Fibroblast of pulmonary artery (primary cell): ENCODE measurements at regions not wholly inside any gene's neighbourhood (a gene's known extent, or its start where the extent isn't known, plus 50 kb on each side); places are given as distances from the start of the nearest gene placed in this dataset.

Experiments used
- DNase-seq: peaks from one replicate; pipeline ENCODE4 v3.0.0-alpha.2; 2010; ENCODE audit warnings: low read depth
- H3K4me3 ChIP-seq: replicated peaks from 2 replicates; pipeline ENCODE4 v1.5.1; 2011; ENCODE audit warnings: low read depth, mild to moderate bottlenecking, control low read depth, low read length, moderate library complexity
- TF ChIP-seq, protein P1 (sequence below): IDR thresholded peaks from 2 replicates; pipeline ENCODE4 v1.5.1; 2011; ENCODE audit warnings: mild to moderate bottlenecking, control low read depth, low read length, inconsistent platforms; ENCODE audit errors: missing control alignments

DNA sequence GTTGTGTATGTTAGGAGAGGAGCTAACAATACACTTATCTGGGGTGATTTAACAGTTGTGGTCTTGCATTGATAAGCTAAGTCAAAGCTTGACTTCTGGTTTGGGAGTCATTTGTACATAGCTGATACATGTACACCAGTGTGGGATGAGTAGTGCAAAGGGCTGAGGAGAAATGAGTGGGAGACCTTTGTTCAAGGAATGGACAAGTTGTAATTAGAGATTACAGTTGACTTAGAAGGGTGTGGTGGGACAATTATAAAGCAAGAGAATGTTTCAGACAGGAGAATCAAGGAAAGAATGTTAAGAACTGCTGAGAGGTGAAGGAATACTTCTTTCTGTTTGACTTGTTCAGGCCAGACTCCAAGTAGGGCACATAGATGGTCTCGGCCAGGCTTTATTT is 209.7 kb upstream of the STEAP4 start:
- TF ChIP-seq, protein P1, sequence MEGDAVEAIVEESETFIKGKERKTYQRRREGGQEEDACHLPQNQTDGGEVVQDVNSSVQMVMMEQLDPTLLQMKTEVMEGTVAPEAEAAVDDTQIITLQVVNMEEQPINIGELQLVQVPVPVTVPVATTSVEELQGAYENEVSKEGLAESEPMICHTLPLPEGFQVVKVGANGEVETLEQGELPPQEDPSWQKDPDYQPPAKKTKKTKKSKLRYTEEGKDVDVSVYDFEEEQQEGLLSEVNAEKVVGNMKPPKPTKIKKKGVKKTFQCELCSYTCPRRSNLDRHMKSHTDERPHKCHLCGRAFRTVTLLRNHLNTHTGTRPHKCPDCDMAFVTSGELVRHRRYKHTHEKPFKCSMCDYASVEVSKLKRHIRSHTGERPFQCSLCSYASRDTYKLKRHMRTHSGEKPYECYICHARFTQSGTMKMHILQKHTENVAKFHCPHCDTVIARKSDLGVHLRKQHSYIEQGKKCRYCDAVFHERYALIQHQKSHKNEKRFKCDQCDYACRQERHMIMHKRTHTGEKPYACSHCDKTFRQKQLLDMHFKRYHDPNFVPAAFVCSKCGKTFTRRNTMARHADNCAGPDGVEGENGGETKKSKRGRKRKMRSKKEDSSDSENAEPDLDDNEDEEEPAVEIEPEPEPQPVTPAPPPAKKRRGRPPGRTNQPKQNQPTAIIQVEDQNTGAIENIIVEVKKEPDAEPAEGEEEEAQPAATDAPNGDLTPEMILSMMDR, result no peak
- no peak overlapping the region for H3K4me3 ChIP-seq

DNA sequence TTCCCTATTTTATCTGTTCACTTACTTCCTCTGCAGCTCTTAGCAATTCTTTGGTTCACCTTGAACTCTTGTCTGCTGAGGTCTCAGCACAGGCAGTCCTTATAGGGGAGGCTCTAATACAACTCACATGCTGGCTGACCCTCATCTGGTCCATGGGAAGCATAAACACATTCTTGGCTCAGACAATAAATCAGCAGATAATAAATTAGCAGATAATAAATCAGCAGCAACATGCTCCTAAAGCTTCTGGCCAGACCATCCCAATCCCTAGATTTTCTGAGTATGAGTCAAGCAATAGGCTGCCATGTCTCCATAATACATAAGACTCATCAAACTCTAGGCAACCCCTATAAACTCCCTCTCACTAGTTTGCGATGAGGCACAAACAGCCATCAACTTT is 208.6 kb upstream of the STEAP4 start:
- TF ChIP-seq, protein P1, result no peak
- H3K4me3 ChIP-seq, result no peak overlapping the region
- no peak for DNase-seq

More for the DNA sequence above, 209.7 kb upstream of the STEAP4 start:
- DNase-seq, result no peak

DNA sequence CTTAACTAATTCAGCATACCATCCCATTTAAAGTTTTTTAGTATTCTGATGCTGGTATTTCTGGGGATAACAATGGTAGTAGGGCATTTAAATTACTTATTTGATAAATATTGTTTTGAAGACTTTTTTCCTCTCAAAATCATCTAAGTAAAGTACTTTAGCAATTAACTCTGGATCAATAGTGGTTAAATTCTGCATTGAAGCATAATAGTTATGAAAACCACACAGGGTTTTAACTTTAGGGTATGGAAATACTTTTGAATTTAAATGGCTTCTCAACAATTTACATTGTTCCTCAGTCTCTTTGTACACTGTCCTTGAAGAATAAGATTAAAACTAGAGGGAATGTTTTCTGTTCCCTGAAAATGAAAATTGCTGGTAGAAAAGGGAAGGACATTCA is 202.6 kb upstream of the STEAP4 start:
- TF ChIP-seq, protein P1, result no peak
- no peak for DNase-seq
- no peak overlapping the region for H3K4me3 ChIP-seq

DNA sequence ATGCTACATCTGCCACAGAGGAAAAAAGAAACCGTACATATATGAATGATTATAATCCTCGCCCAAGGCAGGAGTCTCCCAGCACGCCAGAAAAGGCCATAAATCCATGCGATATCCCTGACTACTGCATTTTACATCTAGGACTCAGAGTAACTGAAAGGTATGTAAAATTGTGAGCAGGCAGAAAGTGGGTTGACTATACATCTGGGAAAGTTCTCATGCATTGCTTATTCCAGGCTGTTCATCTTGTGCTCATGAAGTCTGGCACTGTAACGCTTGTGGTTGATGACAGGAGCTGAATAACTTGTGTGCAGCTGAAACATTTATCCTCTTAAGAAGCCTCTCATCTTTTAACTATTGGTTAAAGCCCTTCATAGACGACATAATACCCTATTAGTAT is 193.4 kb upstream of the STEAP4 start:
- DNase-seq, result no peak
- TF ChIP-seq, protein P1, result no peak
- H3K4me3 ChIP-seq, result no peak overlapping the region

DNA sequence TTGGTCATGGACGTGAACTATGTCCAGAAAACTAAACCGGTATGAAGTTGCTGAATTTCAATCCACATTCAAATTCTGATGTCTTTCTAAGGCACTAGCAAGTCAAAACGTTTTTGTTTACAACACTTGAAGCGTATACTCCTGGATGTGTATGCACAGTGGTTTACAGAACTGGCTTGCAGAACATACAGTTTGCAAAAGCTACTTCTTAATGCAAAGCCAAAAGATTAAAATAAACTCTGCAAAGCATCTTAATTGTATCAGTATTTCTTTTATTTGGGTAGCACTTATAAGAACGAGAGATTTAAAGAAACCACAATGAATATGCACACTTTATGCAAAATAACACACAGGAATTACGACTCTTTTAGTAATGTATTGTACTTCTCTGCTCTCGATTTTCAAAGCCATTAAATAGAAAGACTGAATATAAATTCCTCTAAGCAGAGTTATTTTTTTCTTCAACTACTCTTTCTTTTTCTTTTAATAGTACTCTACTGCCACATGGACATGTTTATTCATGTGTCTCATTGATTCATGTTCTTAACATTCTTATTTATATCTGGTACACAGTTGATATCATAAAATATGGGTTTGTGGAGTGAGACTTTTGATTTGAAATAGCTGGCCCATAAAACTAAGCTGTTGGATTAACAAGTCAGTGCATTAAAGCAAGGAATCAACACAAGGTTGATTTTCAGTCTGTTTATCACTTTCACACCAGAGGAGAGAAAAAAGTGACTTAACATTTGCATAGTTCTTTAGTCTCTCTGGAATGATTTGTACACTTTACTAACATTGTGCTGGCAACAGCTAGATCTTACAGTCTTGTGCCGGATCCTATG is 189.4 kb upstream of the STEAP4 start:
- DNase-seq, result no peak
- TF ChIP-seq, protein P1, result no peak
- H3K4me3 ChIP-seq, result no peak overlapping the region

DNA sequence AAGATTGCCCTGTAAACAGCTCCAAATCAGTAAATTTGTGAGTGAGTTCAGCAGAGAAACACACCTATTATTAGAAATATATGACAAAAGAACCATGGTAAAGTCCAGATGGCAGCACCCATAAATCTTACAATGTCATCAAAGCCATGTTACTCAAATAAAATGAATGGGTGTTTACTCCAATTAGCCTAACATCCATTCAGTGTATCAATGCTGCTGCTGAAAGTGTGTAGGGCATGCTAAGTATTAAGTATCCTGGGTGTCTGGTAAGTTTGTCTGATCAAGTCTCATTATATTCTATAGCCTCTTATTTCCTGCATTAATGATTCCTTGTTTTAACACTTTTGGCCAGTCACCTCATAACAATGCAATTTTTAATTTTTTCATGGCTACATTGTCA is 185.5 kb upstream of the STEAP4 start:
- no peak for DNase-seq
- no peak overlapping the region for H3K4me3 ChIP-seq
- TF ChIP-seq, protein P1, result no peak

DNA sequence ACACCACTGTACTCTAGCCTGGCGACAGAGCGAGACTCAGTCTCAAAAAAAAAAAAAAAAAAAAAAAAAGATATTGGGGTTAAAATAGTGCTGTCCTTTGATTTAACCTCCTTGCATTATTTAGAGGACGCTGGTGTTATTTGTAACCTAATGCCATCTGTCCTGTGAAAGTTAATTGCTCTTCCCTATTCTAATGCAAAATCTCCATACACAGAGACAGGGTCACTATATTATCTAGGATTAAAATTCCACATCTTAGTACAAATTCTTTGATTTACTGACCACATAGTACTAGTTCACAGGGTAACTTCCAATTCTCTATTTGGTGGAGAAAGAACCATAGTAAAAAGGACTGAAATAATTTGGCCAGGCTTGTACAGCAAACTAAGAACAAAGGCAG is 184.2 kb upstream of the STEAP4 start:
- no peak overlapping the region for H3K4me3 ChIP-seq
- DNase-seq, result no peak
- TF ChIP-seq, protein P1, result no peak
